PFSK-1 (cell line): ENCODE measurements at regions not wholly inside any gene's neighbourhood (a gene's known extent, or its start where the extent isn't known, plus 50 kb on each side); places are given as distances from the start of the nearest gene placed in this dataset.

Experiments used
- POLR2AphosphoS5 ChIP-seq: IDR thresholded peaks from 2 replicates; pipeline ENCODE4 v1.6.1; 2012; ENCODE audit warnings: low read depth, mild to moderate bottlenecking, control low read depth, low read length, moderate library complexity
- REST ChIP-seq, 2 experiments: IDR thresholded peaks; 2 replicates each; pipeline versions ENCODE4 v1.6.1 to v1.8.0; 2011 to 2012; ENCODE audit warnings: low read depth in 2 of 2, low read length in 2 of 2, control low read depth in 1 of 2, inconsistent platforms in 1 of 2, mild to moderate bottlenecking in 1 of 2, moderate library complexity in 1 of 2; ENCODE audit not compliant: insufficient read depth in 1 of 2
- SIN3A ChIP-seq: IDR thresholded peaks from 2 replicates; pipeline ENCODE4 v1.6.1; 2012; ENCODE audit warnings: mild to moderate bottlenecking, low read length, moderate library complexity, borderline replicate concordance; ENCODE audit not compliant: insufficient read depth
- TAF1 ChIP-seq: IDR thresholded peaks from 2 replicates; pipeline ENCODE4 v1.6.1; 2012; ENCODE audit warnings: low read length, control low read depth, borderline replicate concordance; ENCODE audit not compliant: insufficient read depth

GRCh38 chr13:105518086-105518485, 1017.4 kb downstream of the EFNB2 start:
- TF ChIP-seq REST (IDR thresholded peaks at IDR 0.05; ENCODE audit: insufficient read depth in 1 of 2, low read depth in 2 of 2, low read length in 2 of 2) (no peak), TAF1 (no peak), POLR2AphosphoS5 (no peak), SIN3A (no peak)
